Neural progenitor cell (in vitro differentiated cells): ENCODE measurements at regions not wholly inside any gene's neighbourhood (a gene's known extent, or its start where the extent isn't known, plus 50 kb on each side); places are given as distances from the start of the nearest gene placed in this dataset.

Experiments
- CTCF ChIP-seq: fragments of 200-600 bp; sonication (generic); IDR thresholded peaks from 2 replicates; pipeline ENCODE4 v1.5.1; 2017; ENCODE audit warnings: antibody characterized with exemption, mild to moderate bottlenecking
- EZH2 ChIP-seq: fragments of 200-600 bp; sonication (generic); IDR thresholded peaks from 2 replicates; pipeline ENCODE4 v1.6.1; 2017; ENCODE audit warnings: antibody characterized with exemption, mild to moderate bottlenecking, moderate library complexity
- EZH2phosphoT487 ChIP-seq: fragments of 200-600 bp; sonication (generic); IDR thresholded peaks from 2 replicates; pipeline ENCODE4 v1.6.1; 2017; ENCODE audit warnings: antibody characterized with exemption

GRCh38 chr3:59680919-59681318 is 631.1 kb upstream of the CFAP20DC start:
- TF ChIP-seq CTCF (no peak), EZH2phosphoT487 (no peak), EZH2 (no peak)
